ENCODE measurements at regions not wholly inside any gene's neighbourhood (a gene's known extent, or its start where the extent isn't known, plus 50 kb on each side); places are given as distances from the start of the nearest gene placed in this dataset.
"Not testable (repeated sequence)": the region's sequence is repeated elsewhere in the genome, so short reads cannot be mapped to it uniquely, and the experiment has no call there.

- no peaks in the 10 kb centered on the region for H3K9me3 ChIP-seq (replicated peaks in 1 of 3)
- TF ChIP-seq POLR2A (IDR thresholded peaks at IDR 0.05) (no peak), CTCF (IDR thresholded peaks at IDR 0.05) (no peak)
- WGBS, 4 donors, result 64 to 73% (median 66%) methylated on average over 4 of the region's 4 CpGs
- DNase-seq, result peak in 1 of 7 donors; percentile 27
- H3K36me3 ChIP-seq (replicated peaks in 1 of 2), result no peaks in the 10 kb centered on the region
- H3K4me3 ChIP-seq, result no peak overlapping the region
- H3K27me3 ChIP-seq, result no peaks in the 10 kb centered on the region
- H3K27ac ChIP-seq, result peak overlapping the region in 1 of 5 donors; percentile 18
- intact Hi-C loops (cut with DNase I), result no loop called here
- no peaks in the 10 kb centered on the region for H3K4me1 ChIP-seq (replicated peaks in 1 of 2)
Measured at GRCh38 chr1:67612788-67613241, 72.2 kb upstream of the GADD45A start.

- H3K4me1 ChIP-seq (replicated peaks in 1 of 2); intact Hi-C loops (cut with DNase I); H3K9me3 ChIP-seq (replicated peaks in 1 of 3); H3K27me3 ChIP-seq; H3K4me3 ChIP-seq; DNase-seq; H3K36me3 ChIP-seq (replicated peaks in 1 of 2): not testable (repeated sequence)
- peak overlapping the region in 1 of 5 donors; percentile 18 for H3K27ac ChIP-seq
- WGBS, 4 donors, result 87 to 97% (median 90%) methylated on average over 8 of the region's 8 CpGs
Measured at GRCh38 chr1:67613479-67613878, 71.5 kb upstream of the GADD45A start.

- Histone ChIP-seq H3K4me3 (no peak overlapping the region), H3K4me1 (replicated peaks in 1 of 2) (peaks cover 5 to 14% of the 10 kb centered on the region in 2 donors), H3K27me3 (no peaks in the 10 kb centered on the region), H3K36me3 (replicated peaks in 1 of 2) (no peaks in the 10 kb centered on the region), H3K27ac (peak overlapping the region in 1 of 5 donors; percentile 6), H3K9me3 (replicated peaks in 1 of 3) (no peaks in the 10 kb centered on the region)
- 55 to 80% (median 71%) methylated on average over 3 of the region's 3 CpGs for WGBS, 4 donors
- intact Hi-C loops (cut with DNase I), result no loop called here
- DNase-seq, result no peak
- no peak for TF ChIP-seq CTCF (IDR thresholded peaks at IDR 0.05)
- no peak for TF ChIP-seq POLR2A (IDR thresholded peaks at IDR 0.05)
Measured at GRCh38 chr1:67614511-67614934, 70.5 kb upstream of the GADD45A start.

GRCh38 chr1:67615886-67616285 is 69.1 kb upstream of the GADD45A start:
- TF ChIP-seq CTCF (IDR thresholded peaks at IDR 0.05) (no peak), POLR2A (IDR thresholded peaks at IDR 0.05) (no peak)
- Histone ChIP-seq H3K4me3 (no peak overlapping the region), H3K36me3 (replicated peaks in 1 of 2) (no peaks in the 10 kb centered on the region), H3K27me3 (no peaks in the 10 kb centered on the region), H3K4me1 (replicated peaks in 1 of 2) (peaks cover 5 to 15% of the 10 kb centered on the region in 2 donors), H3K27ac (no peak overlapping the region), H3K9me3 (replicated peaks in 1 of 3) (no peaks in the 10 kb centered on the region)
- WGBS, 4 donors, result 98 to 100% (median 99%) methylated on average over 1 of the region's 1 CpG
- intact Hi-C loops (cut with DNase I), result no loop called here
- DNase-seq, result no peak

GRCh38 chr1:67616394-67616985 is 68.5 kb upstream of the GADD45A start:
- 91 to 100% (median 94%) methylated on average over 2 of the region's 2 CpGs for WGBS, 4 donors
- H3K27ac ChIP-seq, result no peak overlapping the region
- H3K4me1 ChIP-seq (replicated peaks in 1 of 2), result peaks cover 5 to 15% of the 10 kb centered on the region in 2 donors
- H3K36me3 ChIP-seq (replicated peaks in 1 of 2), result no peaks in the 10 kb centered on the region
- no peaks in the 10 kb centered on the region for H3K9me3 ChIP-seq (replicated peaks in 1 of 3)
- DNase-seq, result no peak
- H3K4me3 ChIP-seq, result no peak overlapping the region
- intact Hi-C loops (cut with DNase I), result no loop called here
- TF ChIP-seq CTCF (IDR thresholded peaks at IDR 0.05) (no peak), POLR2A (IDR thresholded peaks at IDR 0.05) (no peak)
- H3K27me3 ChIP-seq, result no peaks in the 10 kb centered on the region
